ENCODE measurements at regions not wholly inside any gene's neighbourhood (a gene's known extent, or its start where the extent isn't known, plus 50 kb on each side); places are given as distances from the start of the nearest gene placed in this dataset.

GRCh38 chr2:185335879-185336278, 402.7 kb upstream of the FSIP2 start:
- TF ChIP-seq POLR2A (IDR thresholded peaks at IDR 0.05; ENCODE audit: low read depth, low read length): no peak
- TF ChIP-seq JUN (IDR thresholded peaks at IDR 0.05; ENCODE audit: borderline replicate concordance, insufficient read depth, insufficient read length, low read depth): no peak
- no peak for TF ChIP-seq POLR2AphosphoS5 (IDR thresholded peaks at IDR 0.05; ENCODE audit: insufficient read depth, low read depth, low read length)
- no peak for TF ChIP-seq MYC (IDR thresholded peaks at IDR 0.05; ENCODE audit: low read depth, low read length)
- TF ChIP-seq CTCF (IDR thresholded peaks at IDR 0.05; ENCODE audit: extremely low read depth in 1 of 2, insufficient read depth in 1 of 2, low read depth in 1 of 2, low read length in 2 of 2): no peak
- no peak for TF ChIP-seq FOS (IDR thresholded peaks at IDR 0.05; ENCODE audit: borderline replicate concordance, insufficient read depth, low read length)
- no peak for TF ChIP-seq EZH2 (IDR thresholded peaks at IDR 0.05; ENCODE audit: borderline replicate concordance, low read depth, low read length, severe bottlenecking)
- no peak for TF ChIP-seq MAX (IDR thresholded peaks at IDR 0.05; ENCODE audit: insufficient read depth, insufficient read length)

Measured in endothelial cell of umbilical vein (primary cell).